WTC11 (cell line): ENCODE measurements at regions not wholly inside any gene's neighbourhood (a gene's known extent, or its start where the extent isn't known, plus 50 kb on each side); places are given as distances from the start of the nearest gene placed in this dataset.

ENCODE experiments used
- CTCF ChIP-seq: fragments of 200-600 bp; IDR thresholded peaks from 2 replicates; pipeline ENCODE4 v1.8.0; 2022; ENCODE audit warnings: antibody characterized with exemption
- FOXP4 ChIP-seq: sonication (generic); formaldehyde crosslinking; IDR thresholded peaks from 2 replicates; pipeline ENCODE4 v1.8.0; 2022; ENCODE audit warnings: mild to moderate bottlenecking, missing genetic modification reagents

GRCh38 chr12:5260591-5261086, 171.3 kb upstream of the NTF3 start:
- TF ChIP-seq CTCF = no peak
- TF ChIP-seq FOXP4 (CRISPR knock-in tag) = no peak
